ENCODE measurements at regions not wholly inside any gene's neighbourhood (a gene's known extent, or its start where the extent isn't known, plus 50 kb on each side); places are given as distances from the start of the nearest gene placed in this dataset.

DNA sequence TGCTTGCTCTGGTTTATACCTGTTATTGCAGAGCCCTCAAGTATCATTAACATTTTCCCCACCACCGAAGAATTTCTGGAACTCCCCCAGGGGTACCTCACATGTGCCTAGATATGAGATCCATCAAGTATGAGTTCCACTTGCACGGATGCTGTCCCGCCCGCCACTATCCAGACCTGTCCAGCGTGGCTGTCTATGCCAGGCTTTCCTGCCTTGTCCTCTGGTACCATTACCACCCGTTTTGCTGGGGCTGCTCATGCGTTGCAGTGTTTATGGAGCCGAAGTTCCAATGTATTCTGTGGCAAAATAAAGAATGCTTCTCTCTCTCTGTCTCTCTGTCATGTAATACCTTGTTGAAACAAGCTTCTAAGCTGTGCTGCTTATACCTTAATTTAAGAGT is 543.5 kb upstream of the PTBP2 start:
- no peaks in the 10 kb centered on the region for H3K36me3 ChIP-seq
- no peaks in the 10 kb centered on the region for H3K4me1 ChIP-seq
- no peaks in the 10 kb centered on the region for H3K27me3 ChIP-seq
- 87 to 88% methylated on average over 8 of the region's 8 CpGs for WGBS, 2 donors
- H3K4me3 ChIP-seq, result no peak overlapping the region
- no peak for DNase-seq
- no peak overlapping the region for H3K27ac ChIP-seq
- no peak for TF ChIP-seq EP300 (IDR thresholded peaks at IDR 0.05)
- no peak for TF ChIP-seq POLR2A (IDR thresholded peaks at IDR 0.05)
- TF ChIP-seq POLR2AphosphoS5 (IDR thresholded peaks at IDR 0.05), result no peak
- TF ChIP-seq, protein P1, sequence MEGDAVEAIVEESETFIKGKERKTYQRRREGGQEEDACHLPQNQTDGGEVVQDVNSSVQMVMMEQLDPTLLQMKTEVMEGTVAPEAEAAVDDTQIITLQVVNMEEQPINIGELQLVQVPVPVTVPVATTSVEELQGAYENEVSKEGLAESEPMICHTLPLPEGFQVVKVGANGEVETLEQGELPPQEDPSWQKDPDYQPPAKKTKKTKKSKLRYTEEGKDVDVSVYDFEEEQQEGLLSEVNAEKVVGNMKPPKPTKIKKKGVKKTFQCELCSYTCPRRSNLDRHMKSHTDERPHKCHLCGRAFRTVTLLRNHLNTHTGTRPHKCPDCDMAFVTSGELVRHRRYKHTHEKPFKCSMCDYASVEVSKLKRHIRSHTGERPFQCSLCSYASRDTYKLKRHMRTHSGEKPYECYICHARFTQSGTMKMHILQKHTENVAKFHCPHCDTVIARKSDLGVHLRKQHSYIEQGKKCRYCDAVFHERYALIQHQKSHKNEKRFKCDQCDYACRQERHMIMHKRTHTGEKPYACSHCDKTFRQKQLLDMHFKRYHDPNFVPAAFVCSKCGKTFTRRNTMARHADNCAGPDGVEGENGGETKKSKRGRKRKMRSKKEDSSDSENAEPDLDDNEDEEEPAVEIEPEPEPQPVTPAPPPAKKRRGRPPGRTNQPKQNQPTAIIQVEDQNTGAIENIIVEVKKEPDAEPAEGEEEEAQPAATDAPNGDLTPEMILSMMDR (IDR thresholded peaks at IDR 0.05), result no peak
- intact Hi-C loops (cut with DNase I), result no loop called here
- no peaks in the 10 kb centered on the region for H3K9me3 ChIP-seq

DNA sequence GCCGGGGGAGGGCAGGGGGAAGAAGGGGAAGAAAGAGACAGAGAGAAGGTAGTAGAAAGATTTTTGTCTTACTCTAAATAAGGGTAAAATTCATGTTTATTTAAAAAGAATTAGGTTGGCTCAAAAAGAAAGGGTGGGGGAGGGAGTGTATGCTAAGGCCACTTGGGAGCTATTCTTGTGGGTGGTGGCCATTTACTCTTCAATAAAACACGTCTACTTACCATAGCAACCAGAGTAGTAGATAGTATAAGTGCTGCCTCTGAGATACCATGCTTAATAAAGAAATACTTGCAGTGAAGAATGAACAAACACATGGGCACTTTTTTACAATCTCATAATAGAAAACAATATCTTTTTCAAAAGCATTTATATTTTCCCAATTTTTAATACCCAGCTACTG is 538.1 kb upstream of the PTBP2 start:
- Histone ChIP-seq H3K4me3 (no peak overlapping the region), H3K36me3 (no peaks in the 10 kb centered on the region), H3K4me1 (no peaks in the 10 kb centered on the region), H3K27me3 (no peaks in the 10 kb centered on the region), H3K27ac (no peak overlapping the region), H3K9me3 (no peaks in the 10 kb centered on the region)
- DNase-seq, result no peak
- WGBS, 2 donors, result 48 to 70% methylated on average over 2 of the region's 2 CpGs
- intact Hi-C loops (cut with DNase I), result no loop called here
- no peak for TF ChIP-seq POLR2A (IDR thresholded peaks at IDR 0.05)
- TF ChIP-seq, protein P1 (IDR thresholded peaks at IDR 0.05), result no peak
- TF ChIP-seq EP300 (IDR thresholded peaks at IDR 0.05), result no peak
- TF ChIP-seq POLR2AphosphoS5 (IDR thresholded peaks at IDR 0.05), result no peak

DNA sequence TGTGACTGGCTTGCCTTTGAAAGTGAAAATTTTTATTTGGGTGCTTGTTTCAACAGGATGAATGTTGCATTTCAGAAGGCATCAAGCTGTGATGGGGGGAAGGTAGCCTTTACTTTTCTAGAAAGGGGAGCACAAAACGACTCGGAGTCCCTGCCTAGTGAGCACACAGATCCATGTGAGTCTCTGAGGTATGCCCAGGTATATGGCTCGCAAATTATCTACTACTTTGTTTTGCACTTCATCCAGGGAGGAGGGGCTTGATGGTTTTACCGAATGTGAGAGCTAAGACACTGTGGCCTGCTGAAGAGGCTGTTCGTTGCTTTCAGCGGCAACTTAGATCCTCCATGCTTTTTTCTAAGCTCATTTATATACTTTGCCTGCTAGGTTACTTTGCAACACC is 537.7 kb upstream of the PTBP2 start:
- Histone ChIP-seq H3K36me3 (no peaks in the 10 kb centered on the region), H3K4me1 (no peaks in the 10 kb centered on the region), H3K4me3 (no peak overlapping the region), H3K9me3 (no peaks in the 10 kb centered on the region), H3K27ac (no peak overlapping the region), H3K27me3 (no peaks in the 10 kb centered on the region)
- TF ChIP-seq EP300 (IDR thresholded peaks at IDR 0.05) (no peak), POLR2A (IDR thresholded peaks at IDR 0.05) (no peak), POLR2AphosphoS5 (IDR thresholded peaks at IDR 0.05) (no peak)
- TF ChIP-seq, protein P1 (IDR thresholded peaks at IDR 0.05), result no peak
- intact Hi-C loops (cut with DNase I), result no loop called here
- DNase-seq, result no peak
- WGBS, 2 donors, result 62 to 74% methylated on average over 6 of the region's 6 CpGs

DNA sequence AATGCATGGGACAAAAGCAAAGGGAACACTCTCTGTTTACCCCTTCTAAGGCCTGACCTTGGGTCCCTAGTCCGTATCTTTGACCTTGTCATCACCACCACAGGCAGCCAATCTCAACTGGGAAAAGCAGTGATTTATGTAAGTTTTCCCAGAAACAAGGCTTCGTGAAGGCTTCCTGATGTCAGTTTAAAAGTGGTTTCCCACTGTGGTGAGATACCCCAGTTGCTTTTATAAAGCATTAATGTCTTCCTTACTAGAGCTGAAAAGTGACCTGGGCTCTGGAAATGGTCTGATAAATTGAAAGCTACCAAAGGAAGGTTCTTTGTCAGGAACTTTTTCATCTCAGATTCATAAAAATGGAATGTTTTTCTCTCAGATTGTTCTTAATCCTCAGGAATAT is 536.4 kb upstream of the PTBP2 start:
- Histone ChIP-seq H3K27ac (no peak overlapping the region), H3K27me3 (no peaks in the 10 kb centered on the region), H3K4me3 (no peak overlapping the region), H3K36me3 (no peaks in the 10 kb centered on the region), H3K9me3 (peaks cover 0 to 1% (median 0%) of the 10 kb centered on the region in 4 donors), H3K4me1 (no peaks in the 10 kb centered on the region)
- no peak for DNase-seq
- no peak for TF ChIP-seq EP300 (IDR thresholded peaks at IDR 0.05)
- TF ChIP-seq, protein P1 (IDR thresholded peaks at IDR 0.05), result no peak
- TF ChIP-seq POLR2A (IDR thresholded peaks at IDR 0.05), result no peak
- TF ChIP-seq POLR2AphosphoS5 (IDR thresholded peaks at IDR 0.05), result no peak
- WGBS, 2 donors, result 50 to 67% methylated on average over 2 of the region's 2 CpGs
- intact Hi-C loops (cut with DNase I), result no loop called here

GRCh38 chr1:96187020-96187419 is 534.6 kb upstream of the PTBP2 start:
- WGBS, 2 donors, result 55 to 74% methylated on average over 1 of the region's 1 CpG
- DNase-seq, result no peak
- intact Hi-C loops (cut with DNase I), result no loop called here
- no peaks in the 10 kb centered on the region for H3K27me3 ChIP-seq
- H3K27ac ChIP-seq, result no peak overlapping the region
- H3K4me3 ChIP-seq, result no peak overlapping the region
- no peaks in the 10 kb centered on the region for H3K36me3 ChIP-seq
- H3K4me1 ChIP-seq, result no peaks in the 10 kb centered on the region
- H3K9me3 ChIP-seq, result peaks cover 0 to 1% (median 0%) of the 10 kb centered on the region in 4 donors
- no peak for TF ChIP-seq EP300 (IDR thresholded peaks at IDR 0.05)
- TF ChIP-seq POLR2AphosphoS5 (IDR thresholded peaks at IDR 0.05), result no peak
- TF ChIP-seq, protein P1 (IDR thresholded peaks at IDR 0.05), result no peak
- no peak for TF ChIP-seq POLR2A (IDR thresholded peaks at IDR 0.05)

Data from sigmoid colon (tissue), 6 donors.